ENCODE measurements at regions not wholly inside any gene's neighbourhood (a gene's known extent, or its start where the extent isn't known, plus 50 kb on each side); places are given as distances from the start of the nearest gene placed in this dataset.

DNA sequence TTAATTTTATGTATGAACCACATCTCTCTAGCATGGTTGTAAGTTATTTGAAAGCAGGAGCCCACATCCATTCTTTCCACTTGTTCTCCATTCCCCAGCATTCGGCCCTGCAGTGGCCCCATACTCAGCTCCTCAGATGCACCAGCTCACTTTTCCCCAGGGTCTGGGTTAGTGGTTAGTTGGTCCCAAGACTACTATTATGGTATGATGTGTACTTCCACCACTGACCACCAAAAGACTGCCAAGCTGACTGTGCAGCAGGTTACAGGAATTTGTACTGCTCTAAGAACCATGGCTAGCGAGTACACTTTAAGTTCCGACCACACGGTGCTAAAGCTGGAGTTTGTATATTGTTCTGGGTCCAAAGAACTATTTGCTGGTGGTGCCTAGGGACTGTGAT lies 413.6 kb upstream of the TCF4 start:
- Histone ChIP-seq H2AFZ (ENCODE audit: low read depth, low read length, severe bottlenecking) (no peak overlapping the region), H3K27me3 (ENCODE audit: low read length) (no peaks in the 10 kb centered on the region), H3K79me2 (ENCODE audit: insufficient read depth, low read length) (no peaks in the 10 kb centered on the region), H3K9ac (ENCODE audit: low read length) (no peak overlapping the region), H3K9me2 (replicated peaks; ENCODE audit: insufficient read depth, low read length) (no peaks in the 10 kb centered on the region), H3K9me3 (ENCODE audit: insufficient read depth, low read length) (no peaks in the 10 kb centered on the region), H4K20me1 (ENCODE audit: low read depth, low read length) (no peaks in the 10 kb centered on the region), H3K36me3 (ENCODE audit: low read length) (no peaks in the 10 kb centered on the region; the same call in 1 of the 2 replicates), H3K4me3 (ENCODE audit: insufficient read depth, low read length, poor library complexity, severe bottlenecking) (no peak overlapping the region), H3F3A (ENCODE audit: insufficient read depth) (no peaks in the 10 kb centered on the region), H3K27ac (ENCODE audit: low read depth, low read length) (no peak overlapping the region), H3K4me2 (ENCODE audit: low read depth, low read length, poor library complexity, severe bottlenecking) (no peak overlapping the region)
- TF ChIP-seq EZH2phosphoT487 (conservative IDR thresholded peaks at IDR 0.05; ENCODE audit: low read length) = no peak
- TF ChIP-seq, protein P1, sequence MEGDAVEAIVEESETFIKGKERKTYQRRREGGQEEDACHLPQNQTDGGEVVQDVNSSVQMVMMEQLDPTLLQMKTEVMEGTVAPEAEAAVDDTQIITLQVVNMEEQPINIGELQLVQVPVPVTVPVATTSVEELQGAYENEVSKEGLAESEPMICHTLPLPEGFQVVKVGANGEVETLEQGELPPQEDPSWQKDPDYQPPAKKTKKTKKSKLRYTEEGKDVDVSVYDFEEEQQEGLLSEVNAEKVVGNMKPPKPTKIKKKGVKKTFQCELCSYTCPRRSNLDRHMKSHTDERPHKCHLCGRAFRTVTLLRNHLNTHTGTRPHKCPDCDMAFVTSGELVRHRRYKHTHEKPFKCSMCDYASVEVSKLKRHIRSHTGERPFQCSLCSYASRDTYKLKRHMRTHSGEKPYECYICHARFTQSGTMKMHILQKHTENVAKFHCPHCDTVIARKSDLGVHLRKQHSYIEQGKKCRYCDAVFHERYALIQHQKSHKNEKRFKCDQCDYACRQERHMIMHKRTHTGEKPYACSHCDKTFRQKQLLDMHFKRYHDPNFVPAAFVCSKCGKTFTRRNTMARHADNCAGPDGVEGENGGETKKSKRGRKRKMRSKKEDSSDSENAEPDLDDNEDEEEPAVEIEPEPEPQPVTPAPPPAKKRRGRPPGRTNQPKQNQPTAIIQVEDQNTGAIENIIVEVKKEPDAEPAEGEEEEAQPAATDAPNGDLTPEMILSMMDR (IDR thresholded peaks at IDR 0.05; ENCODE audit: insufficient read depth, low read length, poor library complexity, severe bottlenecking) = no peak

DNA sequence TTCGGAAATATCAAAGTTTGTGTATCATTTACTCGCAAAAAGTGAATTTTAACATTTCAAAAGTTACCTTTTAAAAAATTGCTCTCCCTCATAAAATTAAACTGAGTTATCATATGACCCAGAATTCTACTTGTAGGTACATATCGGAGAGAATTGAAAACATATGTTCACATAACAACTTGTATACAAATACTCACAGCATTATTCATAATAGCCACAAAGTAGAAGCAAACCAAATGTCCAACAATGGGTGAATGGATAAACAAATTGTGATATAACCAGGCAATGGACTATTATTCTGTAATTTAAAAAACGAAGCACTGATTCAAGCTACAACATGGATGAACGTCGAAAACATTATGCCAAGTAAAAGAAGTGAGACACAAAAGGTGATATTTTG lies 412.0 kb upstream of the TCF4 start:
- H3K4me2 ChIP-seq (ENCODE audit: low read depth, low read length, poor library complexity, severe bottlenecking) = no peak overlapping the region
- no peak overlapping the region for H3K27ac ChIP-seq (ENCODE audit: low read depth, low read length)
- H4K20me1 ChIP-seq (ENCODE audit: low read depth, low read length) = no peaks in the 10 kb centered on the region
- H3K36me3 ChIP-seq (ENCODE audit: low read length) = no peaks in the 10 kb centered on the region; the same call in 1 of the 2 replicates
- no peaks in the 10 kb centered on the region for H3K27me3 ChIP-seq (ENCODE audit: low read length)
- no peak overlapping the region for H3K9ac ChIP-seq (ENCODE audit: low read length)
- TF ChIP-seq, protein P1 (IDR thresholded peaks at IDR 0.05; ENCODE audit: insufficient read depth, low read length, poor library complexity, severe bottlenecking) = no peak
- no peak for TF ChIP-seq EZH2phosphoT487 (conservative IDR thresholded peaks at IDR 0.05; ENCODE audit: low read length)
- H3K4me3 ChIP-seq (ENCODE audit: insufficient read depth, low read length, poor library complexity, severe bottlenecking) = no peak overlapping the region
- H3F3A ChIP-seq (ENCODE audit: insufficient read depth) = no peaks in the 10 kb centered on the region
- H3K79me2 ChIP-seq (ENCODE audit: insufficient read depth, low read length) = no peaks in the 10 kb centered on the region
- no peak overlapping the region for H2AFZ ChIP-seq (ENCODE audit: low read depth, low read length, severe bottlenecking)
- H3K9me3 ChIP-seq (ENCODE audit: insufficient read depth, low read length) = no peaks in the 10 kb centered on the region
- no peaks in the 10 kb centered on the region for H3K9me2 ChIP-seq (replicated peaks; ENCODE audit: insufficient read depth, low read length)

DNA sequence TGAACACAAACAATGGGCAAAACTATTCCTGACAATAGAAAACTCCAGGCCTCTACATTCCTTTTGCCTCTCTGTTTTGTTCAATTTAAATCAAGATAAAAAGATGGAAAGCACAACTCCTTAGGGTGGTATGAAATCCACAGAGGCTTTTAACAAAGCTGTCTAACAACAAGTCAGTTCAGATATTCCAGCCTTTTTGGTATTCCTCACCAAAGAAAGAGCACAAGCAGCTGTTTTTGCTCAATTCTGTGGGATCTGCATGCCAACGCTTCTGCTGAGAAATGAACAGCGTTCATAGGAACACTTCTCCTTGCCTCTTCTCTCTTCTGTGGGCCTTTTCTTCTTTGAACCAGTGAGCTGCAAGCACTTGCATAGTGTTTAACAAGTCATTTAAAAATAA lies 411.6 kb upstream of the TCF4 start:
- H3K4me2 ChIP-seq (ENCODE audit: low read depth, low read length, poor library complexity, severe bottlenecking) = no peak overlapping the region
- H3K79me2 ChIP-seq (ENCODE audit: insufficient read depth, low read length) = no peaks in the 10 kb centered on the region
- no peak overlapping the region for H3K4me3 ChIP-seq (ENCODE audit: insufficient read depth, low read length, poor library complexity, severe bottlenecking)
- H3K36me3 ChIP-seq (ENCODE audit: low read length) = no peaks in the 10 kb centered on the region; the same call in 1 of the 2 replicates
- TF ChIP-seq, protein P1 (IDR thresholded peaks at IDR 0.05; ENCODE audit: insufficient read depth, low read length, poor library complexity, severe bottlenecking) = no peak
- no peak for TF ChIP-seq EZH2phosphoT487 (conservative IDR thresholded peaks at IDR 0.05; ENCODE audit: low read length)
- H3K9me2 ChIP-seq (replicated peaks; ENCODE audit: insufficient read depth, low read length) = no peaks in the 10 kb centered on the region
- no peak overlapping the region for H3K27ac ChIP-seq (ENCODE audit: low read depth, low read length)
- H3K9me3 ChIP-seq (ENCODE audit: insufficient read depth, low read length) = no peaks in the 10 kb centered on the region
- H3F3A ChIP-seq (ENCODE audit: insufficient read depth) = no peaks in the 10 kb centered on the region
- no peak overlapping the region for H3K9ac ChIP-seq (ENCODE audit: low read length)
- no peak overlapping the region for H2AFZ ChIP-seq (ENCODE audit: low read depth, low read length, severe bottlenecking)
- H3K27me3 ChIP-seq (ENCODE audit: low read length) = no peaks in the 10 kb centered on the region
- no peaks in the 10 kb centered on the region for H4K20me1 ChIP-seq (ENCODE audit: low read depth, low read length)

Data from SU-DHL-6 (cell line).